ENCODE measurements at regions not wholly inside any gene's neighbourhood (a gene's known extent, or its start where the extent isn't known, plus 50 kb on each side); places are given as distances from the start of the nearest gene placed in this dataset.

GRCh38 chr17:74151551-74152315 is 51.7 kb upstream of the RPL38 start:
- no peaks in the 10 kb centered on the region for H3K9me2 ChIP-seq (ENCODE audit: low read depth, low read length)
- H3K27me3 ChIP-seq (ENCODE audit: insufficient read depth, low read length) = peaks cover 6% of the 10 kb centered on the region; the same call in 1 of the 2 replicates
- H4K20me1 ChIP-seq (ENCODE audit: insufficient read depth, low read length) = no peaks in the 10 kb centered on the region
- H3K36me3 ChIP-seq (ENCODE audit: insufficient read depth, low read length) = no peaks in the 10 kb centered on the region
- H3K4me1 ChIP-seq (ENCODE audit: insufficient read depth, low read length, severe bottlenecking) = no peaks in the 10 kb centered on the region
- H3K9me3 ChIP-seq (ENCODE audit: low read length) = no peaks in the 10 kb centered on the region
- no peak overlapping the region for H3K9ac ChIP-seq (ENCODE audit: low read length)
- no peaks in the 10 kb centered on the region for H3K79me2 ChIP-seq (ENCODE audit: insufficient read depth, low read length)
- H3F3A ChIP-seq (ENCODE audit: insufficient read depth, low read length) = no peaks in the 10 kb centered on the region
- no peak overlapping the region for H3K4me2 ChIP-seq (ENCODE audit: low read length)
- H2AFZ ChIP-seq (ENCODE audit: low read length) = no peak overlapping the region
- no peak overlapping the region for H3K27ac ChIP-seq (ENCODE audit: low read depth, low read length, poor library complexity, severe bottlenecking)
- TF ChIP-seq, protein P1, sequence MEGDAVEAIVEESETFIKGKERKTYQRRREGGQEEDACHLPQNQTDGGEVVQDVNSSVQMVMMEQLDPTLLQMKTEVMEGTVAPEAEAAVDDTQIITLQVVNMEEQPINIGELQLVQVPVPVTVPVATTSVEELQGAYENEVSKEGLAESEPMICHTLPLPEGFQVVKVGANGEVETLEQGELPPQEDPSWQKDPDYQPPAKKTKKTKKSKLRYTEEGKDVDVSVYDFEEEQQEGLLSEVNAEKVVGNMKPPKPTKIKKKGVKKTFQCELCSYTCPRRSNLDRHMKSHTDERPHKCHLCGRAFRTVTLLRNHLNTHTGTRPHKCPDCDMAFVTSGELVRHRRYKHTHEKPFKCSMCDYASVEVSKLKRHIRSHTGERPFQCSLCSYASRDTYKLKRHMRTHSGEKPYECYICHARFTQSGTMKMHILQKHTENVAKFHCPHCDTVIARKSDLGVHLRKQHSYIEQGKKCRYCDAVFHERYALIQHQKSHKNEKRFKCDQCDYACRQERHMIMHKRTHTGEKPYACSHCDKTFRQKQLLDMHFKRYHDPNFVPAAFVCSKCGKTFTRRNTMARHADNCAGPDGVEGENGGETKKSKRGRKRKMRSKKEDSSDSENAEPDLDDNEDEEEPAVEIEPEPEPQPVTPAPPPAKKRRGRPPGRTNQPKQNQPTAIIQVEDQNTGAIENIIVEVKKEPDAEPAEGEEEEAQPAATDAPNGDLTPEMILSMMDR (IDR thresholded peaks at IDR 0.05; ENCODE audit: low read length) = no peak
- TF ChIP-seq EZH2 (IDR thresholded peaks at IDR 0.05; ENCODE audit: borderline replicate concordance, low read length) = no peak
- no peak overlapping the region for H3K4me3 ChIP-seq (ENCODE audit: low read depth, low read length, poor library complexity, severe bottlenecking)

DNA sequence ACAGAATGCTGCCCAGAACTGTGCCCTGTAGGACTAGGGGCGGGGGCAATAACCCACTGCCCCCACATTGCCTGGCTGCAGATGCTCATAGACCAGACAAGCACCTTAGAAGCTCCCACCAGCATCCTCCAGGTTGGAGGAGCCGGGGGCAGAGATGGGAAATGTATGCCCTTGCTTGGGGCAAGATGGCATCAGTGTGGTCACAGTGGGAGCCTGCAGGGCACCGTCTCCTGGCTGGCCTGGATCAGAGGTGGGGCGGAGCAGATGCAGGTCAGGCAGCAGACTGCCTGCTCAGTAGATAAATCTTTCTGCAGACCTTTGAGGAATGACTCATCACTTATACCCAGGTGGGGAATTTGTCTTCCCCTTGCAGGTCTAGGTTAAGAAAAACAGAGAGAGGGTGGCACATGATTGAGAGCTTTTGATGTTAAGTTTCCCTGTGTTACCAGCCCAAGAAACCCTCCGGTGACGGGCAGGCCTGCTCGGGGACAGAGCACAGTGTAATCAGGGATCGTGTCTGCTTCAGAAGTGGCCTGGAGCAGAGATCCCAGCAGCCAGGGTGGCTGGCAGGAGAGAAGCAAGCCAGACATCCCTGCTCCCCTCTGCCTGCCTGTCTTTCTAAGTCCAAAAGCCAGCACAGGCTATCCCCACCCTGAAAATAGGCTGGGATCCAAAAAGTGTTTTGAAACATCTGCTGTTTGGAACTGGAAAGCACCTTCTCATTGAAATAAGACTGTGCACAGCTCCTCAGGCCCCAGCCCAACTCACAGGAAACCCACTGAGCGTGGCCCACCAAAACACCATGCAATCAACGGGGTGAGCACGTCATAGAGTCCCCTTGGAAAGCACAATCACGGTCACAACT is 50.7 kb upstream of the RPL38 start:
- Histone ChIP-seq H3K4me3 (ENCODE audit: low read depth, low read length, poor library complexity, severe bottlenecking) (no peak overlapping the region), H4K20me1 (ENCODE audit: insufficient read depth, low read length) (no peaks in the 10 kb centered on the region), H3K27me3 (ENCODE audit: insufficient read depth, low read length) (peaks cover 6% of the 10 kb centered on the region; the same call in 1 of the 2 replicates), H3K9me2 (ENCODE audit: low read depth, low read length) (no peaks in the 10 kb centered on the region), H2AFZ (ENCODE audit: low read length) (no peak overlapping the region), H3K27ac (ENCODE audit: low read depth, low read length, poor library complexity, severe bottlenecking) (no peak overlapping the region), H3K79me2 (ENCODE audit: insufficient read depth, low read length) (no peaks in the 10 kb centered on the region), H3K9ac (ENCODE audit: low read length) (no peak overlapping the region), H3K4me2 (ENCODE audit: low read length) (no peak overlapping the region), H3F3A (ENCODE audit: insufficient read depth, low read length) (no peaks in the 10 kb centered on the region), H3K9me3 (ENCODE audit: low read length) (no peaks in the 10 kb centered on the region), H3K4me1 (ENCODE audit: insufficient read depth, low read length, severe bottlenecking) (no peaks in the 10 kb centered on the region), H3K36me3 (ENCODE audit: insufficient read depth, low read length) (no peaks in the 10 kb centered on the region)
- TF ChIP-seq, protein P1 (IDR thresholded peaks at IDR 0.05; ENCODE audit: low read length) = no peak
- no peak for TF ChIP-seq EZH2 (IDR thresholded peaks at IDR 0.05; ENCODE audit: borderline replicate concordance, low read length)

DNA sequence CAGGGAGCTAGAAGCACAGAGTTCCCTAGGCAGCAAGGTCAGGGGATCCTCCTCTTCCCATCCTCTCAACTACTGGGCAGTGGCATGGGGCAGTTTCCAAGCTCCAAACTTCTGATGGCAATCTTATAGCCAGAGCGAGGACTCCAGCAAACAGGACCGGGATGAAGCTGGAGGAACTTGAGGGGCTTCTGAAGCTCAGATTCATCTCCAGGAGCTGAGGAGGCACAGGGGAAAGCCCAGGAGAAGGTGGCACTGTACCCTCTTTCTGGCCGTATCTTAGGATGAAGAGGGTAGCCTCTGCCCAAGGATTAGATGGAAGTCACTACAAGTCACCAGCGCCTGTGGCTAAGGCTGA is 50.0 kb upstream of the RPL38 start:
- no peak overlapping the region for H2AFZ ChIP-seq (ENCODE audit: low read length)
- H3K4me2 ChIP-seq (ENCODE audit: low read length) = no peak overlapping the region
- TF ChIP-seq, protein P1 (IDR thresholded peaks at IDR 0.05; ENCODE audit: low read length) = no peak
- no peak for TF ChIP-seq EZH2 (IDR thresholded peaks at IDR 0.05; ENCODE audit: borderline replicate concordance, low read length)
- H3K9me3 ChIP-seq (ENCODE audit: low read length) = no peaks in the 10 kb centered on the region
- no peaks in the 10 kb centered on the region for H3K9me2 ChIP-seq (ENCODE audit: low read depth, low read length)
- peaks cover 10% of the 10 kb centered on the region; the same call in 1 of the 2 replicates for H3K27me3 ChIP-seq (ENCODE audit: insufficient read depth, low read length)
- no peaks in the 10 kb centered on the region for H3K79me2 ChIP-seq (ENCODE audit: insufficient read depth, low read length)
- no peaks in the 10 kb centered on the region for H3K36me3 ChIP-seq (ENCODE audit: insufficient read depth, low read length)
- H3K9ac ChIP-seq (ENCODE audit: low read length) = no peak overlapping the region
- no peaks in the 10 kb centered on the region for H4K20me1 ChIP-seq (ENCODE audit: insufficient read depth, low read length)
- no peaks in the 10 kb centered on the region for H3K4me1 ChIP-seq (ENCODE audit: insufficient read depth, low read length, severe bottlenecking)
- no peaks in the 10 kb centered on the region for H3F3A ChIP-seq (ENCODE audit: insufficient read depth, low read length)
- H3K27ac ChIP-seq (ENCODE audit: low read depth, low read length, poor library complexity, severe bottlenecking) = no peak overlapping the region
- no peak overlapping the region for H3K4me3 ChIP-seq (ENCODE audit: low read depth, low read length, poor library complexity, severe bottlenecking)

Measured in OCI-LY1 (cell line).